ENCODE measurements at regions not wholly inside any gene's neighbourhood (a gene's known extent, or its start where the extent isn't known, plus 50 kb on each side); places are given as distances from the start of the nearest gene placed in this dataset.
"Not testable (repeated sequence)": the region's sequence is repeated elsewhere in the genome, so short reads cannot be mapped to it uniquely, and the experiment has no call there.

DNA sequence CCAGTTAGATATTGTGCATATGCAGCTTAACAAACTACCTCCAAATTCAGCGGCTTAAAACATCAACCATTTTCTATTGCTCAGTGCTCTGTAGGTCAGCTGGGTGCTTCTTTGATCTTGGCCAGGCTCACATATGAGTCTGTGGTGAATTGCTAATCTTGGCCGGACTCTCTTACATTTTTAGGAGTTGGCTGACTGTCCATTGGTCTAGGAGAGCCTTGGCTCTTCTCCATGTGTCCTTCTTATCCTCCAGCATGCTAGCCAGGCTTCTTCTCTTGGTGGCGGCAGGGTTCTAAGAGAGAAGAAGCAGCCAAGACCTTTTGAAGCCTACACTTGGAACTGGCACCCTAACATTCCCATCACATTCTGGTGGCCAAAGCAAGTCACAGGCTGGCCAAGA lies 174.3 kb upstream of the PWP1 start:
- no peak for DNase-seq

DNA sequence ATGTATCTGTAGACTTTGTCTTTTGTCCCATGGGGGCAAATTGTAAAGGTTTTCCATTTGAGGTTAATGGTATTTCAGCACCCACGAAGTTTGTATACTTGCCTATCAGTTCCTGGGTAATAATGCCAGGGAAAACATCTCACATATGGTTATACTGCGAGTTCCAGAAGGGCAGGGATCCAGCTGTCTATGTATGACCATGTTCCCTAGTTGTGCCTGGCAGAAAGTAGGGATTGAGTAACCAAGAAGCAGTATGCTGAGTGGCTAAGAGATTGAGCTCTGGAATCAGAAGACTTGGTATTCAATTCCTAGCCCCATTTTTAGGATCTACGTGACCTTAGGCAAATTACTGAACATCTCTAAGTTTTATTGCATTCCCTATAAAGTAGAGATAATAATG lies 173.2 kb upstream of the PWP1 start:
- no peak for DNase-seq

- peak; percentile 26 for DNase-seq
These were observed 172.4 kb upstream of the PWP1 start for GRCh38 chr12:107513184-107513583.

DNA sequence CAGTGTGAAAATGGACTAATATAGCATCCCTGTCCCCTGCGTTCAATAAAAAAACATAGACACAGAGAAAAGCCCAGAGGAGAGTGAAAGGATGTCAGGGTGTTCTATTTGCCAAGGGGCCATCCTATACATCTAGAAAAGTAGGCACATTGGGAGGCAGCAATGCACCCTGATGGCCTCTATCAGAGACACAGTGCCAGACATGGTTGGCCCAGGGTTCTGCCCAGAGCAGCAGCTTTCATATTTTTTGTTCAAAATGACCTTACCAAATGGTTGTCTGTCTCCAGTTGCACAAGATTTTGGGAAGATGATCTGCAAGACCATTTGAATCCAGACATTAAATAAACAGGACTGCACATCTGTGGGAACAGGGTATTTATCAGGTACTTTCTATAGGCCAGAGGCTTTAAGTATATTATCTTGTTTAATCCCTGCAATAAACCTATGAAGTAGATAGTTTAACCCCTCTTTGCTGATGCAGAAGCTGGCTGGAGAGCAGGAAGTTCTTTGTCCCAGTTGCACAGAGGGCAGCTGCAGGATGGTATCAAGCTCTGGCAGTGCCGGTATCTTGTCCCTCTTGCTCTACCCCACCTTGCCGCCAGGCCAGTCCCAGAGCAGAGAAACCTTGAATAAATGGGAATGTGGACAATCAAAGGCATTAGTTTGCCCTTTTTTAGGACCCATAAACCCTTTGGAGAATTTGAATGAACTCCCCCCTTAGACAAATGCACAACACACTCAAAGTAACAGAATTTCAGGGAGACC lies 171.8 kb upstream of the PWP1 start:
- DNase-seq: no peak

DNA sequence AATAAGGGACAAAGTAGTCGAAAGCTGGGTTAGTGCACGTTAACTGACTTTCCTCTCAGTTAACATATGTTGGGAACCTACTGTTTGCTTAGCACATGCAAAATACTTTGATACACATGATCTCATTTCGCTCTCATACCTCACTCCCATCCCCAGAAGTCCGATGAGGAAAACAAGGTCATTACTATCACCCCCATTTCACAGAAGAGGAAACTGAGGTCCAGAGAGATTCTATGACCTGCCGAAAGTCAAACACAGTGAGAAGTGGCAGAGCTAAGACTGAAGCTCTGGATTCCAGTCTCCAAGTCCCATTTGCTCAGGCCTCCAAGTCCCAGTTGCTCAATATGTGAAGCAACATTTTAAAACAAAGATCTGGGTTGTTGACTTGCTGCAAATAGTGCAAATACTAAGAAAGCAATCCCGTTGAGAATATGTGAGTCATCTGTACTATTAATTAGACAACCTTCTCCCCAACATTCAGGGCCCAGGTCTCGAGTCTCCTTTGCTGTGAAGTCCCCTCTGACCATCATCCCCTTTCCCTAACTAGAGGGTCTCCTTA lies 170.6 kb upstream of the PWP1 start:
- DNase-seq: no peak

DNA sequence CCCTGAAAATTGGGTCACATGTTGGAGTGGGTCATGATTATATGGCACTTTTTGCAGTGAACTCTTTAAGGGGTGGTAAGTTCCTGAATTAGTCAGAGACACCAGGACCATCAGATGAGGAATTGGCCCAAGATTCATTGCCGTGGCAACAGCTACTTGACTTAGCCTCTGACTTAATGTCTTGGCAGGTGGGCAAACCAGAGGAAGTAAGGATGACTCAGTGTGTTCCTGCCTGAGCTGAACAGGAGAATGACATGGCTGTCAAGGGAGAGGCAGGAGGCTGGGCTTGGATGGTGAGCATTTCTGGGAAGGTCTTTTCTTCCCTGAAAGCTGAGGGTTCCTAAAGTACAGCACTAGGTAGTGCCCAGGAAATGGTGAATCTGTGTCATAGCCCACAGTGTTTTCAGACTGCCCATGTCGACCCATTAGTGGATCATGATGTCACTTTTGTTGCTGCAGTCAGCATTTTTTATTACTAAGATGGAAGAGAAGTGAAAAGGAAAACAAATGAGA lies 170.1 kb upstream of the PWP1 start:
- DNase-seq: peak; percentile 48

GRCh38 chr12:107517816-107518215 lies 167.8 kb upstream of the PWP1 start:
- not testable (repeated sequence) for DNase-seq

DNA sequence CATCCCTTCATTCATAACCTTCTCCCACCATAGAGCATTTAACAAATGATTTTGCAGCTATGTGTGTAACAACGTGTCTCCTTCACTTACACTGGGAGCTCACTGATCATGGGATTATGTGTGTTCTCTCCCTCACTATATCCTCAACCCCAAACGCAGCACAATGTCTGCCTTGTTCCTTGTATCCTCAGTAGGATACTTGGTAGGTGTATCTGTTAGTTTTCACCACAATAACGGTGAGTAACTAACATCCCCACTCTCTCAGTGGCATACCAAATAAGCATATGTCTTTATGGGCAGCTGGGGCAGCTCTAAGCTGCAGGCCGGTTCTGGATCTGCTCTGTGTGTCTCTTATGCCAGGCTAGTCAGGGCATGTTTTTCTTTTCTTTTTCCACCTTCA lies 166.7 kb upstream of the PWP1 start:
- DNase-seq: no peak

DNA sequence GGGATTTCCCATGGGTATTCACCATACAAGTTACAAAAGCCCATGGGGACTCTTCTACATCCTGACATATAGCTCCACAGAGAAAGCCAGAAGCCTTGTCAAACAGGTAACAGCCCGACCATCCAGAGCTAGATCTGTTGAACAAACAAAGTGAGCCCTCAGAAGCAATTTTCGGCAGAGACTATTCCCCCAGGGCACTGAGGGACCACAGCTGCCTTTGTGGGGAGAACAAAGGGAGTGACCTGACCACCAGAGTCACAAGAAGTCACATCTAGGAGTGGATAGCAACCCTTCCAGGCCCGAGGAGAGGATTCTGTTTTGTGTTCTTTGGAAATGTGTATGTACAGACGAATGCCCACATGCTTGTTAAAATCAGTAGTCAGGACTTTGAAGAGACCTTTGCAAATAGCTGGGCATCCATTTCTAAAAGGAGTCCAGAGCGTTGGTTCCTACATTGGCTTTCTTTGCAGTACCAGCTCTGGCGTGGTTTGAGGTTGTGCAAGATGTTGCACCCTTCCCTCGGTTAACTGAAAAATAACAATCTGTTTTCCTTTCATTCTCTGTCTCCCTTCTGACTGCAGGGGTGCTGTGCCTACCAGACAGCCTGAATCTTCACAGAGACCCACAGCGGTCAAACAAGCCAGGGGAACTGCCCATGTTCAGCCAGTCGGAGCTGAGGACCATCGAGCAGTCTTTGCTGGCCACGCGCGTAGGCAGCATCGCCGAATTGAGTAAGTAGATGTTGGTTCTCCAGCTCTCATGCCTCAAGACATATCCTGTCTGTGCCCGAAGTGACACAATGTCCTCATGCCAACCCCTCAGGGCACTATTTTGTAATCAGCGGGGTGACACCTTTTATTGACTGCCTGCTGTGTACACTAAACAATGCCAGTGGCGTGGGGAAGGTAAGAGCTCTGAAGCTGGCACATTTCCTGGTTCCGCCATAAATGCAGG lies 165.4 kb upstream of the PWP1 start:
- no peak for DNase-seq

DNA sequence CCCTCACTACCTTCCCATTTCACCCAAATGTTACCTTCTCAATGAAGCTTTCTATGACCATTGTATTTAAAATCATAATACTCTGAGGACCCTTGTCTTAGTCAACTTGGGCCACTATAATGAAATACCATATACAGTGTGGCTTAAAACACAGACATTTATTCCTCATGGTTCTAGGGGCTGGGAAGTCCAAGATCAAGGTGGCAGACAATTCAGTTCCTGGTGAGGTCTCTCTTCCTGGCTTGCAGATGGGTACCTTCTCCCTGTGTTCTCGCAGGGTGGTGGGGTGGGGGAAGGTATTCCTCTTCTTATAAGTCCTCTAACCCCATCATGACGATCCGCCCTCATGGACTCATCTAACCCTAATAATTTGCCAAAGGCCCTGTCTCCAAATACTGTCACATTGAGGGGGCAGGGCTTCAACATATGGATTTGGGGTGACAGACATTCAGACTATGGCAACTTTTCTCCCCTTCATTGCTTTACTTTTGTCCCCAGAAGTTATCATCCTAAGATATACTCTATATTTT lies 163.7 kb upstream of the PWP1 start:
- DNase-seq: no peak

GRCh38 chr12:107522692-107523477 lies 162.7 kb upstream of the PWP1 start:
- no peak for DNase-seq

- DNase-seq: no peak
These were observed 161.6 kb upstream of the PWP1 start for GRCh38 chr12:107523775-107524535.

GRCh38 chr12:107525063-107525718 lies 160.4 kb upstream of the PWP1 start:
- no peak for DNase-seq

- no peak for DNase-seq
These were observed 159.7 kb upstream of the PWP1 start for GRCh38 chr12:107525719-107526554.

DNA sequence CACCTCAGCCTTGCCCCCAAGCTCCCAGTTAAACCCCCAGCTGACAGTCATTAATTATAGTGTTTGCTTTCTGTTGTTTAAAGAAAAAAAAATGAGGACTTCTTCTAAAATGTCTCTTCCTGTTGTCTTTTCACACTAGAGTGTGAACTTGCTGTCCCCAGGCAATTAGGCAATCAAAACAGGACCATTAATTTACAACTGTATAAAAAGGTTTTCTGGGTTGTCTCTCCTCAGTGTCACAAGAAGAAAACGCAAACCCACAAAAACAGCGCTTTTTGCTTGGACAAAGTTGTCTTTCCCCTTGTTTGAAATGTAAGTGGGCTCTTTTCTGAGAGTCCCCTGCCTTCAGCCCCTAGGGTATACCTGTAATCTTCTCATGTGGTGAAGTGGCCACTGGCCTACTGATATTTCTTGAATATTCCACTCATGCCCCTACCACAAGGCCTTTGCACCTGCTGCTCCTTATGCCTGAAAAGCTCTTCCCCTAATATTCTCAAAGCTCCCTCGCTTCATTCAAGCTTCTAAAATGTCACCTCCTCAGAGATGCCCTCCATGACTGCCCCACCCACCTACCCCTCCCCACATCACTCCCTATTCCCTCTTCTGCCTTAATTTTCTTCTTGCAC lies 158.9 kb upstream of the PWP1 start:
- no peak for DNase-seq

GRCh38 chr12:107528731-107529365 lies 156.8 kb upstream of the PWP1 start:
- DNase-seq: no peak

DNA sequence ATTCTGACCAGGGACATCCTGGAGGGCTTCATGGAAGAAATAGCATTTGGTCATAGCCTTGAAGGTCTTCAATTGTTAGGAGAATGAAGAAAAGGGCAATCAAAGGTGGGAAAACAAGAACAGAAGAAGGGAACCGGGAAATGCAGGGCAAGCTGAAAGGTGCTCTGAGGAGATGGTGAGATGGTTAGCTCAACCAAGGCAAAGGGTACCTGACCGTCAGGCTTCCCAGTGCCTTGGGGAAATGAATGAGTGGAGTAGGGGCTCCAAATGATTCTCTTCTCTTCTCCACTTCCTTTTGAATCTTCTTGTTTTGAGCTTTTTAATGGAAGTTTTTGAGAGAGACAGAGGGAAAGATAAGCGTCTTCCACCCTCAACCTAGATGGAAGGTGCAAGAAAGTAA lies 155.6 kb upstream of the PWP1 start:
- no peak for DNase-seq

DNA sequence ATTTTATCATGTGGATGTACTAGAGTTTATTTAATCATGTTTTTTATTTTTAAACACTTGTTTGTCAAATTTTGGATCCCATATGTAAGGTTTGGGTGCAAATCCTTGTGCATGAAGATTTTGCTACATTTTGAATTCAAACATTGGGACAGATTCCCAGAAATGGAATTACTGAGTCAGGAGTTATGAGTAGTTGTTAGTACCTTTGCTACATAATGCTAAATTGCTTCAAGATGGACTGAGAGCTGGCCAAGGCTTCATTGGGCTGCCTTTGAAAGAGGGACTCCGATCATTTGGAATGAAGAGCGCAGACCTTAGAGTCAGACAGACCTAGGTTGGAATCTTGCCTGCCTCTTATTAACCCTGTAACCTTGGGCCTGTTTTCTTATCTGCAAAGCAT lies 154.9 kb upstream of the PWP1 start:
- no peak for DNase-seq

DNA sequence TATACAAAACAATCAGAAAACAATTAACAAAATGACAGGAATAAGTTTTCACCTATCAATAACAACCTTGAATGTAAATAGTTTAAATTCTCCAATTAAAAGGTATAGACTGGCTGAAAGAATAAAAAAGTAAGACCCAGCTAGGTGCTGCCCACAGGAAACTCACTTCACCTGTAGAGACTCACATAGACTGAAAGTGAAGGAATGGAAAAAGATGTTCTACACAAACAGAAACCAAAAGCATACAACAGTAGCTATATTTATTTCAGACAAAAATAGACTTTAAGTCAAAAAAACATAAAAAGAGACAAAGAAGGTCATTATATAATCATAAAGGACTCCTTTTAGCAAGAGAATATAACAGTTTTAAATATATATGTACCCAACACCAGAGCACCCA lies 152.4 kb upstream of the PWP1 start:
- DNase-seq: no peak
